Stimulated activated CD4-positive, alpha-beta T cell treated with anti-CD3 and anti-CD28 coated beads, TNF-alpha, amount 100 ng/mL, for 48 hours (primary cell): ENCODE measurements at regions not wholly inside any gene's neighbourhood (a gene's known extent, or its start where the extent isn't known, plus 50 kb on each side); places are given as distances from the start of the nearest gene placed in this dataset.

Experiments
- DNase-seq, 3 donors: peaks; one replicate each; pipeline ENCODE4 v3.0.0-alpha.2; 2020; ENCODE audit warnings: low read depth in 3 of 3

- no peak for DNase-seq
Measured at GRCh38 chr1:238302646-238303045, 411.9 kb upstream of the ZP4 start.

GRCh38 chr1:238296371-238296770, 405.6 kb upstream of the ZP4 start:
- DNase-seq = no peak

- DNase-seq = no peak
Measured at GRCh38 chr1:238293075-238293474, 402.4 kb upstream of the ZP4 start.

GRCh38 chr1:238281418-238281817, 390.7 kb upstream of the ZP4 start:
- no peak for DNase-seq

GRCh38 chr1:238279694-238280380, 389.1 kb upstream of the ZP4 start:
- no peak for DNase-seq

GRCh38 chr1:238272145-238272544, 381.4 kb upstream of the ZP4 start:
- DNase-seq = no peak

- no peak for DNase-seq
Measured at GRCh38 chr1:238265866-238266265, 375.1 kb upstream of the ZP4 start.

- no peak for DNase-seq
Measured at GRCh38 chr1:238264951-238265350, 374.2 kb upstream of the ZP4 start.

- DNase-seq = no peak
Measured at GRCh38 chr1:238258510-238258909, 367.8 kb upstream of the ZP4 start.

- DNase-seq = no peak
Measured at GRCh38 chr1:238257018-238257621, 366.4 kb upstream of the ZP4 start.

GRCh38 chr1:238254935-238255334, 364.2 kb upstream of the ZP4 start:
- DNase-seq = no peak

GRCh38 chr1:238252033-238252802, 361.5 kb upstream of the ZP4 start:
- peak in 2 of 3 donors; percentile 0 to 4 for DNase-seq

GRCh38 chr1:238248356-238248755, 357.6 kb upstream of the ZP4 start:
- no peak for DNase-seq

- DNase-seq = no peak
Measured at GRCh38 chr1:238242181-238242580, 351.5 kb upstream of the ZP4 start.

- no peak for DNase-seq
Measured at GRCh38 chr1:238241607-238242006, 350.9 kb upstream of the ZP4 start.

- DNase-seq = no peak
Measured at GRCh38 chr1:238239343-238239742, 348.6 kb upstream of the ZP4 start.

- no peak for DNase-seq
Measured at GRCh38 chr1:238233966-238234365, 343.2 kb upstream of the ZP4 start.

GRCh38 chr1:238232084-238232710, 341.5 kb upstream of the ZP4 start:
- no peak for DNase-seq

GRCh38 chr1:238226810-238227209, 336.1 kb upstream of the ZP4 start:
- DNase-seq = no peak

- DNase-seq = no peak
Measured at GRCh38 chr1:238223076-238223640, 332.4 kb upstream of the ZP4 start.

- no peak for DNase-seq
Measured at GRCh38 chr1:238221738-238222137, 331.0 kb upstream of the ZP4 start.

GRCh38 chr1:238214449-238214848, 323.7 kb upstream of the ZP4 start:
- no peak for DNase-seq
